Ishikawa (cell line): ENCODE measurements at regions not wholly inside any gene's neighbourhood (a gene's known extent, or its start where the extent isn't known, plus 50 kb on each side); places are given as distances from the start of the nearest gene placed in this dataset.

Source experiments
- CEBPB ChIP-seq: IDR thresholded peaks from 2 replicates; pipeline ENCODE4 v1.6.1; 2012
- CREB1 ChIP-seq: IDR thresholded peaks from 2 replicates; pipeline ENCODE4 v1.6.1; 2012; ENCODE audit warnings: low read depth
- EGR1 ChIP-seq: IDR thresholded peaks from 2 replicates; pipeline ENCODE4 v1.6.1; 2012
- EP300 ChIP-seq: IDR thresholded peaks from 2 replicates; pipeline ENCODE4 v1.6.1; 2012; ENCODE audit warnings: borderline replicate concordance
- FOXM1 ChIP-seq: IDR thresholded peaks from 2 replicates; pipeline ENCODE4 v1.6.1; 2012; ENCODE audit warnings: low read depth, borderline replicate concordance
- NFIC ChIP-seq: IDR thresholded peaks from 2 replicates; pipeline ENCODE4 v1.6.1; 2012
- RAD21 ChIP-seq: IDR thresholded peaks from 2 replicates; pipeline ENCODE4 v1.6.1; 2012; ENCODE audit warnings: low read depth
- TCF12 ChIP-seq: IDR thresholded peaks from 2 replicates; pipeline ENCODE4 v1.6.1; 2012; ENCODE audit warnings: low read depth
- TEAD4 ChIP-seq: IDR thresholded peaks from 2 replicates; pipeline ENCODE4 v1.6.1; 2012
- YY1 ChIP-seq: IDR thresholded peaks from 2 replicates; pipeline ENCODE4 v1.6.1; 2012; ENCODE audit warnings: low read depth
- ZBTB7A ChIP-seq: IDR thresholded peaks from 2 replicates; pipeline ENCODE4 v1.6.1; 2012; ENCODE audit warnings: low read depth
- TF ChIP-seq, protein P1 (sequence below): IDR thresholded peaks from 2 replicates; pipeline ENCODE4 v1.6.1; 2012
- TF ChIP-seq, protein P2 (sequence below): IDR thresholded peaks from 2 replicates; pipeline ENCODE4 v1.6.1; 2012; ENCODE audit warnings: low read depth, mild to moderate bottlenecking
- TF ChIP-seq, protein P3 (sequence below): IDR thresholded peaks from 2 replicates; pipeline ENCODE4 v1.6.1; 2012

DNA sequence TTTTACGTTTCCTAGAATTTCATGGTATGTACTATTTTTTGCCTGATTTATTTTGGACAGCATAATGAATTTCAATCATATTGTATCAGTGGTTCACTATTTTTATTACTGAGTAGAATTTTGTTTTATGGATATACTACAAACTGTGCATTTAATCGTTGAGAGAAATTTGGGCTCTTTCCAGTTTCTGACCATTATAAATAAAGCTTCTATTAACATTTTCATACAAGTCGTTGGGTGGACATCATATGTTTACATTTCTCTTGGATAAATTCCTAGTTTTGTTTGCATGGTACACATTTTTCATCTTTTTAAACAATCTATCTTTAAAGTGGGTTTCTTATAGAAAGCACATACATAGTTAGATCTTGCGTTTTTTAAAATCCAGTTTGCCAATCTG is 472.7 kb upstream of the MAGEB18 start:
- TF ChIP-seq, protein P1, sequence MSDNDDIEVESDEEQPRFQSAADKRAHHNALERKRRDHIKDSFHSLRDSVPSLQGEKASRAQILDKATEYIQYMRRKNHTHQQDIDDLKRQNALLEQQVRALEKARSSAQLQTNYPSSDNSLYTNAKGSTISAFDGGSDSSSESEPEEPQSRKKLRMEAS, result no peak
- TF ChIP-seq ZBTB7A (no peak), FOXM1 (no peak), CREB1 (no peak), EP300 (no peak), YY1 (no peak), TEAD4 (no peak), RAD21 (no peak), CEBPB (no peak), TCF12 (no peak), NFIC (no peak), EGR1 (no peak)
- TF ChIP-seq, protein P2, sequence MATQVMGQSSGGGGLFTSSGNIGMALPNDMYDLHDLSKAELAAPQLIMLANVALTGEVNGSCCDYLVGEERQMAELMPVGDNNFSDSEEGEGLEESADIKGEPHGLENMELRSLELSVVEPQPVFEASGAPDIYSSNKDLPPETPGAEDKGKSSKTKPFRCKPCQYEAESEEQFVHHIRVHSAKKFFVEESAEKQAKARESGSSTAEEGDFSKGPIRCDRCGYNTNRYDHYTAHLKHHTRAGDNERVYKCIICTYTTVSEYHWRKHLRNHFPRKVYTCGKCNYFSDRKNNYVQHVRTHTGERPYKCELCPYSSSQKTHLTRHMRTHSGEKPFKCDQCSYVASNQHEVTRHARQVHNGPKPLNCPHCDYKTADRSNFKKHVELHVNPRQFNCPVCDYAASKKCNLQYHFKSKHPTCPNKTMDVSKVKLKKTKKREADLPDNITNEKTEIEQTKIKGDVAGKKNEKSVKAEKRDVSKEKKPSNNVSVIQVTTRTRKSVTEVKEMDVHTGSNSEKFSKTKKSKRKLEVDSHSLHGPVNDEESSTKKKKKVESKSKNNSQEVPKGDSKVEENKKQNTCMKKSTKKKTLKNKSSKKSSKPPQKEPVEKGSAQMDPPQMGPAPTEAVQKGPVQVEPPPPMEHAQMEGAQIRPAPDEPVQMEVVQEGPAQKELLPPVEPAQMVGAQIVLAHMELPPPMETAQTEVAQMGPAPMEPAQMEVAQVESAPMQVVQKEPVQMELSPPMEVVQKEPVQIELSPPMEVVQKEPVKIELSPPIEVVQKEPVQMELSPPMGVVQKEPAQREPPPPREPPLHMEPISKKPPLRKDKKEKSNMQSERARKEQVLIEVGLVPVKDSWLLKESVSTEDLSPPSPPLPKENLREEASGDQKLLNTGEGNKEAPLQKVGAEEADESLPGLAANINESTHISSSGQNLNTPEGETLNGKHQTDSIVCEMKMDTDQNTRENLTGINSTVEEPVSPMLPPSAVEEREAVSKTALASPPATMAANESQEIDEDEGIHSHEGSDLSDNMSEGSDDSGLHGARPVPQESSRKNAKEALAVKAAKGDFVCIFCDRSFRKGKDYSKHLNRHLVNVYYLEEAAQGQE, result no peak
- TF ChIP-seq, protein P3, sequence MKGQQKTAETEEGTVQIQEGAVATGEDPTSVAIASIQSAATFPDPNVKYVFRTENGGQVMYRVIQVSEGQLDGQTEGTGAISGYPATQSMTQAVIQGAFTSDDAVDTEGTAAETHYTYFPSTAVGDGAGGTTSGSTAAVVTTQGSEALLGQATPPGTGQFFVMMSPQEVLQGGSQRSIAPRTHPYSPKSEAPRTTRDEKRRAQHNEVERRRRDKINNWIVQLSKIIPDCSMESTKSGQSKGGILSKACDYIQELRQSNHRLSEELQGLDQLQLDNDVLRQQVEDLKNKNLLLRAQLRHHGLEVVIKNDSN, result no peak
